ENCODE measurements at regions not wholly inside any gene's neighbourhood (a gene's known extent, or its start where the extent isn't known, plus 50 kb on each side); places are given as distances from the start of the nearest gene placed in this dataset.

GRCh38 chr5:62017092-62017491 is 288.9 kb upstream of the KIF2A start:
- DNase-seq (ENCODE audit: low read depth in 2 of 2): no peak

DNA sequence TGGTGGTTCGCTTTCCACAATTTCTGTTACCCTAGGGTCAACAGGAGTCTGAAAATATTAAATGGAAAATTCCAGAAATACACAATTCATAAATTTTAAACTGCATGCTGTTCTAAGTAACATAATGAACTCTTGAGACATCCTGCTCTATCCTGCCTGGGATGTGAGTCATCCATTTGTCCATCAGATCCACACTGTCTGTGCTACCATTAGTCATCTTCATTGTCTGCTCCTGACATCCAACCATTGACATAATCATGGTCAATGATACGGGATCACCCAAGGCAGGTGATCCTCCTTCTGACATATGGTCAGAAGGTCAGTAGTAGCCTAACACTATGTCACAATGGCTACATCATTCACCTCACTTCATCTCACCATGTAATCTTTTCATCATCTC is 276.7 kb upstream of the KIF2A start:
- no peak for DNase-seq (ENCODE audit: low read depth in 2 of 2)

GRCh38 chr5:62030326-62030725 is 275.7 kb upstream of the KIF2A start:
- DNase-seq (ENCODE audit: low read depth in 2 of 2): no peak

DNA sequence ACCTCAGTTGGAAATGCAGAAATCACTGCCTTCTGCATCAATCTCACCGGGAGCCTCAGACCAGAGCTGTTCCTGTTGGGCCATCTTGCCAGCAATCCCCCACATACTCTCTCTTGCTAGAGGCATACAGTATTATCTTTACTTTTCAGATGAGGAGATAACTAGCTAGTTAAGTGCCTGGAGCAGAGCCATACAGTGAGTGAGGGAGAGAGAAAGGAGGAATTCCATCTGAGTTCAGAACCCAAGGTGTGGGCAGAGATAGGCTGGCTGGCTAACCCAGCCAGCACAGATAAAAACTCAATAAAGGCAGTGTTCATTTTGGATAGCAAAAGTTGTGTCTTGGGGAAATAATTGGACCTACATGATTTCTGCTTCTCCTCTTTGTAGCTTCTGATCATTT is 268.0 kb upstream of the KIF2A start:
- no peak for DNase-seq (ENCODE audit: low read depth in 2 of 2)

- DNase-seq (ENCODE audit: low read depth in 2 of 2): no peak
Measured at GRCh38 chr5:62041156-62041756, 264.8 kb upstream of the KIF2A start.

DNA sequence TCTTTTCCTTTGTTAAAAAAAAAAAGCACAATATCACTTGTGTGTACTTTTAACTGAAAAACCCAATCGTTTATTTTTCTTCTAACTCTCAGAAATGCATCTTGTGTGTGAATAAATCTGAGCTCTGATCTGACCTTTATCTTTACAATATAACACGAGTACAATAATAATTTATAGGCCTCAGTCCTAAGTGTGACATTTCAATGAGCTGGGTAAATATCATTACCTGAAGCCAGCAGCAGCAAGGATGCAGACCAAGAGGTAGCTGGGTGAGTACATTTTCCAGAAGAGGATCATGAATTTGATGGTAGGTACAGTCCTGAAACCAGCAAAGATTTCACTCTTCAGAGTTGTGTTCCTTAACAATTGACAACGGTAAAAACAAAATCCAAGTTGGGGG is 264.0 kb upstream of the KIF2A start:
- no peak for DNase-seq (ENCODE audit: low read depth in 2 of 2)

GRCh38 chr5:62043289-62044280 is 262.4 kb upstream of the KIF2A start:
- DNase-seq (ENCODE audit: low read depth in 2 of 2): no peak

DNA sequence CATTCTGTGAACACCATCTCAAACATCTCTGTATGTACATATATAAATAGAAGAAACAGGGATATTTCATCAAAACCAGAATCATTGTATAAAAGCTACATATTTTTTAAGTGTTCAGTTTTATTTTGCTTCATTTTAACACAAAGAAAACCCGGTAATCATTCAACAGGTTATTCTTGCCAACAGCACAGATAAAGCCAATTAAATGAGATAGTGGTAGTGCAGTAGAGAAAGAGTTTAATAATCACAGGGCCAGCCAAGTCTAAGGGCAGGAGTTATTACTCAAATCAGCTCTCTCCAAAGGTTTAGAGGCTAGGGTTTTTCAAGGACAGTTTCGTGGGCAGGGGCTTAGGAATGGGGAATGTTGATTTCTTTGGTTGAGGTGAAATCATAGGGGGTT is 261.0 kb upstream of the KIF2A start:
- no peak for DNase-seq (ENCODE audit: low read depth in 2 of 2)

- DNase-seq (ENCODE audit: low read depth in 2 of 2): no peak
Measured at GRCh38 chr5:62046191-62046590, 259.8 kb upstream of the KIF2A start.

DNA sequence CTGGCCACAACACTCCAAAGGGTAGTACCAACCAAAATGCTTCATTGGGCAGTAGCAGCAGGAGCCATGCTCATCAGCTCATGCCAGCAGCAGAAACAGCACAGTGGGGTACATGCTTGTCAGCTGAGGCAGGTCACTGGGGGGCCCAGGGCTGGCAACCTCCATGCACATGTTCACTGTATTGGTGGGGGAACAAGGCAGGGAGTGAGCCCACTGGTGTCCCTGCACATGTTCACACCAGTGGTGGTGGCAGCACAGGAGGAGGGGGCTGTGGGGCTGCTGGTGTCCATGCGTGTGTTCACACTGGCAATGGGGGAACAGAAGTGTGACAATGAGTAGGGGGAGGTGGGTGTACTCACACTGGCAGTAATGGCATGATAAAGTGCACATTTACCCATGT is 254.3 kb upstream of the KIF2A start:
- no peak for DNase-seq (ENCODE audit: low read depth in 2 of 2)

DNA sequence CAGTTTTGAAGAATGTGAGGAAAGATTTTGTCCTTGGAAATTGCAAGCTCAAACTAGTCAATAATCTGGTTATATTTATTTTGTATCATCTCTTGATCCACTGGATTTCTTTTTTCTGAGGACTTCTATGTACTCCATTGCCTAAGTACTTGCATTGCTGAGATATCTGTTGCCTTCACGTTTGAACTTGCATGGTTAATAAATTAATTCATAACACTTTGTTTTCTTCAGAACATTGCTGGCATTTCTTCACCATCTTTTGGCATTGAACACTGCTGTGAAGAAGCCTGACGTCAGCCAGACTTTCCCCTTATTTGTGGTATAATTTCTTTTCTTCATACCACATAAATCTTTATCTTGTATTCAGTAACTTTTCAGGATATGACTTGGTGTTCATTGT is 246.0 kb upstream of the KIF2A start:
- DNase-seq (ENCODE audit: low read depth in 2 of 2): no peak

DNA sequence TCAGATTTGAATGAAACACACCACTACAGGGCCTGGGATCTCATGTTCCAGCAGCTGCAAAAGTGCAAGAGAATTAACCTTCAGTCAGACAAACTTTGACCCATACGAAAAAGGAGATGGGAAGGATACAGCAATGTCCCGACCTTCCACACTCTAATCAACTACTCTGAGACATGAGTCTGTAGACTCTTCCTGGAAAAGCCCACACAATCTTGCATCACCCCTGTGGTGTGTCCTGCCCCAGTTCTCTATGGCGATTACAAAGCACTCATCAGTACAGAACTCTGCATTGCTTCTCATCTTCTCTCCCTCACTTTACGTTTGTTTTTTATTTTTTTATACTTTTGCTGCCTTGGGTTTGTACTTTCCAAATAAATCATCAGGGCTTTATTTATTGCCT is 241.0 kb upstream of the KIF2A start:
- no peak for DNase-seq (ENCODE audit: low read depth in 2 of 2)

DNA sequence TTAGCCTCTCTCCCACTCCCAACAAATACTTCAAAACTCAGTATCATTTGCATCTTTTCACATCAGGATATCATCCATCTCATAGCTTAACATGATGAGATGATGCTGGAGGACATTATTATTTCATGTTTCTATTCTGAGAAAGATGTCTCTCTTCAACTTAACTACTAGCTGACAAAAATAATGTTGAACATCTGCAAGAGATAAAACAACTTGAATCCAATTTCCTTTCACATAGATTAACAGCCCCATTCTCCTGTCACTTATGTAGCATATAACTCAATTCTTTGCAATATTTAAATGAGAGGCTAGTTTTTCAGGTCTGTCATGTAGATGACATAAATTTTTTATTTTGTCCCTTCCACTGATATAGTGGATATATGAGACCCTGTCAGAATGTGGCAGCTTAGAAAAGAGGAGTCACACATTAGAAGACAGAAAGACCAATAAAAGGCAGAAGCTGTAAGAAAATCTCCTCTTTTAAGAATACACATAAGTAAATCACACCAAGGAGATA is 239.2 kb upstream of the KIF2A start:
- DNase-seq (ENCODE audit: low read depth in 2 of 2): no peak

- no peak for DNase-seq (ENCODE audit: low read depth in 2 of 2)
Measured at GRCh38 chr5:62068554-62068953, 237.5 kb upstream of the KIF2A start.

DNA sequence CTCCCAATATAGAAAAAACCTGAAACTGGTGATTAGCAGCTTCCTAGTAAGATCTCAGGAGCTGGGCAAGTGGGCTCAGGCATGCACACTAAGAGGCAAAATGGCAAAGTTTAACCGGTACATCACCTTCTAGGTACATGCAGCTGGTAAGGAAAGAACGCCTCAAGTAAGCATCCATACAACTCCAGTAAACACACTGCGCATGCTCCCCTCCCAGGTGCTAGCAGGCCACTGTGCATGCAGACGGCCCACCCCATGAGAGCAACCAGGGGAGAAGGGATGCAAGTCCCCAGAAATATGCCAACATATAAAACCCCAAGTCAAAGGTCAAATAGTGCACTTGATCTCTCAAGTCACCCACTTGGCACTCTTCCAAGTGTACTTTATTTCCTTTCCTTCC is 228.6 kb upstream of the KIF2A start:
- no peak for DNase-seq (ENCODE audit: low read depth in 2 of 2)

DNA sequence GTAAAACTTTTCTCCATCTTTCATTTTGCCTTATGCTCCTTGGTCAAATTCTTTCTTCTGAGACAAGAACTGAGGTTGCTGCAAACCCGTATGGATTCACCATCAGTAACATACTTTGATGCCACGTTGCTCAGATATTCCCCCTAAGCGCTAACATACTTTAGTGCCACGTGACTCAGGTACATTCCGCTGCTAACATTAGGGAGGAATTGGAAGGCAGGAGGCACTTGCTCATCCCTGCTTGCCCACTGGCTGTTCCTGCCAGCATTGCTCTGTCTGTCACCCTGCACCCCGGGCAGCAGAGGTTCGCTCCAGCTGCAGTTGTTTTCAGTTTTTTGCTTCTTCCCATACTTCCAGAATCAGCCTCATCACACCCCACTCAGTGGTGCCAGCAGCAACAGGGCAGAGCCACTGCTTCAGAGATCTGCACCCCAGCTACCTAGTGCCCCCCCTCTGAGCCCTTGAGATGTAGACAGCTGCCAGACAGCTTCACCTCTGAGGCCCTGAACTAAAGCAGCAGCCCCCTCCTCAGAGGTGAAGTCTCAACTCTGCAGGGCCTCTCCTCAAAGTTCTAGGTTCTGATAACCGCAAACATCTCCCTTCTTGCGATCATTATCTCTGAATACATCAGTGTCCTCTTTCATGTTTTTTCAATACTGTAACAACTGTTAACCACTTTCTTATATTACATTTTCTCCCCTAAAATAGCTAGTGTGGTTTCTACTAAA is 228.0 kb upstream of the KIF2A start:
- no peak for DNase-seq (ENCODE audit: low read depth in 2 of 2)

DNA sequence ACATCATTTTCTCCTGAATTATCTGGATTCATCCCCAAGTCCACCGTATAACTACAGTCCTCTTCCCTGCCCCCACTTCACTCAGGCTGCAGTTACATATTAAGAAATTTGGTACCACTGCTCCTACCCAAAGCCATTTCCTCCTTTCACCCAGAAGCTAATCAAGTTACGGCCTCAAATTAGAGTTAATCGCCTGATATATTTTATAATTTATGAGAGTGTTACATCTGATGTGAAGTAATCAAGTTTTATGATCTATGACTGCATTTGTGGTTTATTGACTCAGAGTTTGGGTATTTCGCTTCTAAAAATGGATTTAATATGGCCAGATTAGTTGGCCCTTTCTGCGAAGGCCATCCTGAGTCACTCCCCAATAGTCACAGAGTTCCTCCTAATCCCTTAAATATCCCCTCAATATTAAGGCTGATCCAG is 223.6 kb upstream of the KIF2A start:
- no peak for DNase-seq (ENCODE audit: low read depth in 2 of 2)

- DNase-seq (ENCODE audit: low read depth in 2 of 2): no peak
Measured at GRCh38 chr5:62083247-62083646, 222.8 kb upstream of the KIF2A start.

DNA sequence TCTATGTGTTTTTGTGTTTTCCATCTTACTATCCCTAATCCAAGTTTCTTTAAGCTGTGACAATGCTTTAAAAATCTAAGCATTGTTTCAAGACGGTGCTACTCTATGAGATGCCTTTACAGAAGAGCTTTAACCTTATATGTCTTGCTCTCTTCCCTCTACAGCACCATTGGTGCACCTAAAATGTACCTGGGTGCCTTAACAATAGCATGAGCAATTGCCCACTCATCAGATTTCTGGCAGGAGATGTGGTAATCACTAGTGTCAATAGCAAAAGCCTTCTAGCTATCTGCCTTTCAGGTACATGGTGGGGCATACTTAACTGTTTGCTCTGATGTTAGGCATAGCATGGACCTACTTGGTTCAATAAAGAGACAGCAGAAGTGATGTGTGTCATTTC is 222.3 kb upstream of the KIF2A start:
- no peak for DNase-seq (ENCODE audit: low read depth in 2 of 2)

- no peak for DNase-seq (ENCODE audit: low read depth in 2 of 2)
Measured at GRCh38 chr5:62084391-62084790, 221.6 kb upstream of the KIF2A start.

DNA sequence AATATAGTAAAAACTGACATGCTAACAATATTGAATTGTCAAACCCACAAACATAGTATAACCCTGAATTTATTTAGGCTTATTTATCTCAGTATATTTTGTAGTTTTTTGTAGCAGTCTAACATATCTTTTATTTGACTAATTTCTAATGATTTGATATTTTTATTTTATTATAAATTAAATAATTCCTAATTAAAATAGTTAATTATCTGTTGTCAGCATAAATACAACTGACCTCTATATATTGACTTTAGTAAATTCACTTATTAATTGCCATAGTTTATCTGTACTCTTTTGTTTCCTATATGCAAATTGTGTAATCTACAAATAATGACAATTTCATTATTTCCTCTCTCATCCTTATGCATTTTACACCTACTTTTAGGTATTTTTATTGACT is 215.1 kb upstream of the KIF2A start:
- no peak for DNase-seq (ENCODE audit: low read depth in 2 of 2)

DNA sequence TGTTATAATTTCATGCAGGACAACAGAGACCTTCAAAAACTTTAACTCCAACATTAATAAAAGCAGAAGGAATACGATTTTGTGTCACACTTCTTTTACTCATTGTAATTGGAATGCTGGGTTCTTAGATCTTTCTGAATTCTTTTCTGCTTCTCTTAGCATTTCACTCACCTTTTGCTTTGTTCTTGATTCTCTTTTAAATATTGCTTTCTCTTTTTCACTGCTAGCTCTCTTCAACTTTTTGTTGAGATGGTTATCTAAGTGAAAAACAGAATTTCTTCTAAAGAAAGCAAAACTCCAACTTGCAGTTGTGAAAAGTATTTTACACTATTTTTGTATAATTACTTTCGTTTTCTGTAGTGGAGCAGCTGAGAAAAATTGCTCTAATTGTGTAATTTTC is 212.6 kb upstream of the KIF2A start:
- DNase-seq (ENCODE audit: low read depth in 2 of 2): no peak
